Gastroesophageal sphincter (tissue), 3 donors: ENCODE measurements at regions not wholly inside any gene's neighbourhood (a gene's known extent, or its start where the extent isn't known, plus 50 kb on each side); places are given as distances from the start of the nearest gene placed in this dataset.

Experiments
- POLR2A ChIP-seq, 2 donors: fragments of 450-650 bp; IDR thresholded peaks; one replicate each; pipeline ENCODE4 v1.6.1; 2017; ENCODE audit warnings: antibody characterized with exemption in 2 of 2, mild to moderate bottlenecking in 2 of 2, moderate library complexity in 1 of 2
- POLR2AphosphoS5 ChIP-seq: sonication (generic); formaldehyde crosslinking; IDR thresholded peaks from one replicate; pipeline ENCODE4 v1.6.1; 2017; ENCODE audit warnings: antibody characterized with exemption
- TF ChIP-seq, protein P1 (sequence below), 4 experiments: fragments of 200-600 bp in 2 of 4; fragments of 450-650 bp in 2 of 4; sonication (generic) in 1 of 4; IDR thresholded peaks; one replicate each; pipeline ENCODE4 v1.5.1; 2017 to 2019; ENCODE audit warnings: antibody characterized with exemption in 4 of 4, mild to moderate bottlenecking in 2 of 4, moderate library complexity in 2 of 4

DNA sequence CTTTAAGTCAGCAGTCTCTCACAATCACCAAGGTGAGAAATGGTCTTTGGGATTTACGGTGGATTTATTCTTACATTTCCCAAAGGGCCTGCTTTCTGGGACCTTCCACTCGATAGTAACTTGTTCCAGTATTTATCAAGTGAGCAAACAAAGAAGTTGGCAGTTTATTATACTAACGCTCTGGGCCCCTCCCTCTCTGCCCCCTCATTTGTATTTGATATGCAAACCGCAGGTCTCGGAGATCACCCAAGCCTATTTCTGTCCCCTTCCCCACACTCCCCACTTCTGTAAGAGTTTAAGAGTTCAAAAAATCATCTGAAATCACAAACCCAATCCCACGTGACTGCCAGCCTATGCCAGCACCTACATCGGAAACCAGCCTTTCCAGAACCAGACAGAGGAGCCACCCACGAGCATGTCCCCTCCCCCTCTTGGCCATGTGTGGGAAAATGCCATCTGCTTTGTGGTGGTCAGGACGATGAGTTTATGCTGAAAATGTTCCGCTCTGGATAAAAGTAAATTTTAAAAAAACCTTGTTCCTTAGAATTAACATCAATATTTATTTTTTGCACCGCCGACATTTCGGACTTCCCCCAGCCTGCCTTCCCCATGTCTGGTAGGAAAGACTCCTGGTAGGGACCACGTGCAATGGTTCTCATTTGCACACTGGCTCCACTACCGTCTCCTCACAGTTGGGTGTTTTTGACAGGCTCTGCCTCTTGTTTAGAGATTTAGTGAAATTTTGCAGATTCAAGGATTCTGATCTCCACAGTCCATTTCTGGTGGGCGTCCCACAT, 281.0 kb downstream of the TFAP2C start:
- TF ChIP-seq, protein P1, sequence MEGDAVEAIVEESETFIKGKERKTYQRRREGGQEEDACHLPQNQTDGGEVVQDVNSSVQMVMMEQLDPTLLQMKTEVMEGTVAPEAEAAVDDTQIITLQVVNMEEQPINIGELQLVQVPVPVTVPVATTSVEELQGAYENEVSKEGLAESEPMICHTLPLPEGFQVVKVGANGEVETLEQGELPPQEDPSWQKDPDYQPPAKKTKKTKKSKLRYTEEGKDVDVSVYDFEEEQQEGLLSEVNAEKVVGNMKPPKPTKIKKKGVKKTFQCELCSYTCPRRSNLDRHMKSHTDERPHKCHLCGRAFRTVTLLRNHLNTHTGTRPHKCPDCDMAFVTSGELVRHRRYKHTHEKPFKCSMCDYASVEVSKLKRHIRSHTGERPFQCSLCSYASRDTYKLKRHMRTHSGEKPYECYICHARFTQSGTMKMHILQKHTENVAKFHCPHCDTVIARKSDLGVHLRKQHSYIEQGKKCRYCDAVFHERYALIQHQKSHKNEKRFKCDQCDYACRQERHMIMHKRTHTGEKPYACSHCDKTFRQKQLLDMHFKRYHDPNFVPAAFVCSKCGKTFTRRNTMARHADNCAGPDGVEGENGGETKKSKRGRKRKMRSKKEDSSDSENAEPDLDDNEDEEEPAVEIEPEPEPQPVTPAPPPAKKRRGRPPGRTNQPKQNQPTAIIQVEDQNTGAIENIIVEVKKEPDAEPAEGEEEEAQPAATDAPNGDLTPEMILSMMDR (IDR thresholded peaks at IDR 0.05): no peak
- TF ChIP-seq POLR2AphosphoS5 (no peak), POLR2A (IDR thresholded peaks at IDR 0.05) (no peak)
